ENCODE measurements at regions not wholly inside any gene's neighbourhood (a gene's known extent, or its start where the extent isn't known, plus 50 kb on each side); places are given as distances from the start of the nearest gene placed in this dataset.

- TF ChIP-seq POLR2A (IDR thresholded peaks at IDR 0.05; ENCODE audit: low read length) (no peak), GATA1 (IDR thresholded peaks at IDR 0.05; ENCODE audit: low read depth, low read length) (no peak)
Observed at GRCh38 chr4:138945840-138946239, 69.7 kb upstream of the NOCT start.
